ENCODE measurements at regions not wholly inside any gene's neighbourhood (a gene's known extent, or its start where the extent isn't known, plus 50 kb on each side); places are given as distances from the start of the nearest gene placed in this dataset.

- DNase-seq (ENCODE audit: low spot score): no peak
- Histone ChIP-seq H3K36me3 (no peaks in the 10 kb centered on the region), H3K27ac (no peak overlapping the region), H3K4me1 (ENCODE audit: control insufficient read depth in 1 of 2, low read depth in 2 of 2) (no peaks in the 10 kb centered on the region), H3K4me3 (no peak overlapping the region), H3K9me3 (no peaks in the 10 kb centered on the region), H3K27me3 (replicated peaks; ENCODE audit: insufficient read depth) (no peaks in the 10 kb centered on the region)
- no peak for TF ChIP-seq CTCF (IDR thresholded peaks at IDR 0.05)
- no peak for ATAC-seq (ENCODE audit: insufficient number of reproducible peaks, low FRiP score, low read depth)
Measured at GRCh38 chr2:101610750-101611315, 86.7 kb upstream of the MAP4K4 start.

GRCh38 chr2:101609433-101609832 is 88.1 kb upstream of the MAP4K4 start:
- Histone ChIP-seq H3K27ac (no peak overlapping the region), H3K9me3 (no peaks in the 10 kb centered on the region), H3K4me3 (no peak overlapping the region), H3K27me3 (replicated peaks; ENCODE audit: insufficient read depth) (no peaks in the 10 kb centered on the region), H3K4me1 (ENCODE audit: control insufficient read depth in 1 of 2, low read depth in 2 of 2) (no peaks in the 10 kb centered on the region), H3K36me3 (no peaks in the 10 kb centered on the region)
- no peak for ATAC-seq (ENCODE audit: insufficient number of reproducible peaks, low FRiP score, low read depth)
- no peak for DNase-seq (ENCODE audit: low spot score)
- no peak for TF ChIP-seq CTCF (IDR thresholded peaks at IDR 0.05)

- Histone ChIP-seq H3K27ac (no peak overlapping the region), H3K4me1 (ENCODE audit: control insufficient read depth in 1 of 2, low read depth in 2 of 2) (no peaks in the 10 kb centered on the region), H3K27me3 (replicated peaks; ENCODE audit: insufficient read depth) (no peaks in the 10 kb centered on the region), H3K4me3 (no peak overlapping the region), H3K9me3 (no peaks in the 10 kb centered on the region), H3K36me3 (no peaks in the 10 kb centered on the region)
- no peak for DNase-seq (ENCODE audit: low spot score)
- no peak for TF ChIP-seq CTCF (IDR thresholded peaks at IDR 0.05)
- no peak for ATAC-seq (ENCODE audit: insufficient number of reproducible peaks, low FRiP score, low read depth)
Measured at GRCh38 chr2:101608408-101609310, 88.8 kb upstream of the MAP4K4 start.

- no peak for TF ChIP-seq CTCF (IDR thresholded peaks at IDR 0.05)
- no peaks in the 10 kb centered on the region for H3K9me3 ChIP-seq
- peaks cover 2 to 15% of the 10 kb centered on the region in 2 donors for H3K4me1 ChIP-seq (ENCODE audit: control insufficient read depth in 1 of 2, low read depth in 2 of 2)
- peak overlapping the region; percentile 22 to 40 for H3K27ac ChIP-seq
- no peak overlapping the region for H3K4me3 ChIP-seq
- H3K36me3 ChIP-seq: no peaks in the 10 kb centered on the region
- ATAC-seq (ENCODE audit: insufficient number of reproducible peaks, low FRiP score, low read depth) (peak; percentile 73), DNase-seq (ENCODE audit: low spot score) (no peak)
- H3K27me3 ChIP-seq (replicated peaks; ENCODE audit: insufficient read depth): no peaks in the 10 kb centered on the region
Measured at GRCh38 chr2:101597347-101597944, 100.1 kb upstream of the MAP4K4 start.

- Histone ChIP-seq H3K27me3 (replicated peaks; ENCODE audit: insufficient read depth) (no peaks in the 10 kb centered on the region), H3K4me1 (ENCODE audit: control insufficient read depth in 1 of 2, low read depth in 2 of 2) (peaks cover 2 to 15% of the 10 kb centered on the region in 2 donors), H3K4me3 (no peak overlapping the region), H3K27ac (no peak overlapping the region), H3K9me3 (no peaks in the 10 kb centered on the region), H3K36me3 (no peaks in the 10 kb centered on the region)
- ATAC-seq (ENCODE audit: insufficient number of reproducible peaks, low FRiP score, low read depth) (no peak), DNase-seq (ENCODE audit: low spot score) (no peak)
- no peak for TF ChIP-seq CTCF (IDR thresholded peaks at IDR 0.05)
Measured at GRCh38 chr2:101596333-101596732, 101.2 kb upstream of the MAP4K4 start.
